BLaER1 (cell line): ENCODE measurements at regions not wholly inside any gene's neighbourhood (a gene's known extent, or its start where the extent isn't known, plus 50 kb on each side); places are given as distances from the start of the nearest gene placed in this dataset.

Experiments used
- H3K27ac ChIP-seq: shearing (Covaris generic); formaldehyde crosslinking; 2 replicates; pipeline ENCODE4 v1.8.1; 2022
- H3K27me3 ChIP-seq: shearing (Covaris generic); formaldehyde crosslinking; 2 replicates; pipeline ENCODE4 v1.8.1; 2022
- H3K36me3 ChIP-seq: shearing (Covaris generic); formaldehyde crosslinking; 2 replicates; pipeline ENCODE4 v1.8.1; 2022
- H3K4me1 ChIP-seq: shearing (Covaris generic); formaldehyde crosslinking; 2 replicates; pipeline ENCODE4 v1.8.1; 2022
- H3K4me2 ChIP-seq: shearing (Covaris generic); formaldehyde crosslinking; 2 replicates; pipeline ENCODE4 v1.8.1; 2022
- H3K4me3 ChIP-seq: shearing (Covaris generic); formaldehyde crosslinking; 2 replicates; pipeline ENCODE4 v1.8.1; 2022
- H3K9ac ChIP-seq: shearing (Covaris generic); formaldehyde crosslinking; 2 replicates; pipeline ENCODE4 v1.8.1; 2022
- H3K9me3 ChIP-seq: shearing (Covaris generic); formaldehyde crosslinking; 2 replicates; pipeline ENCODE4 v1.8.1; 2022
- H4K20me1 ChIP-seq: shearing (Covaris generic); formaldehyde crosslinking; 2 replicates; pipeline ENCODE4 v1.8.1; 2022
- Cebpa-rat ChIP-seq: shearing (Covaris generic); IDR thresholded peaks from 2 replicates; pipeline ENCODE4 v1.8.1; 2022

GRCh38 chr16:5467552-5467951, 370.0 kb upstream of the EEF2KMT start:
- H3K27me3 ChIP-seq: no peaks in the 10 kb centered on the region
- H3K27ac ChIP-seq: no peak overlapping the region
- TF ChIP-seq Cebpa-rat: no peak
- no peak overlapping the region for H3K9ac ChIP-seq
- no peak overlapping the region for H3K4me2 ChIP-seq
- H3K9me3 ChIP-seq: no peaks in the 10 kb centered on the region
- H3K36me3 ChIP-seq: no peaks in the 10 kb centered on the region
- H3K4me3 ChIP-seq: no peak overlapping the region
- H3K4me1 ChIP-seq: no peaks in the 10 kb centered on the region
- no peaks in the 10 kb centered on the region for H4K20me1 ChIP-seq

- Histone ChIP-seq H3K27me3 (no peaks in the 10 kb centered on the region), H3K36me3 (no peaks in the 10 kb centered on the region), H3K4me3 (no peak overlapping the region), H3K4me1 (no peaks in the 10 kb centered on the region), H4K20me1 (no peaks in the 10 kb centered on the region), H3K9me3 (no peaks in the 10 kb centered on the region), H3K4me2 (no peak overlapping the region), H3K27ac (no peak overlapping the region), H3K9ac (no peak overlapping the region)
- TF ChIP-seq Cebpa-rat: no peak
These were observed 369.0 kb upstream of the EEF2KMT start for GRCh38 chr16:5466551-5466950.

- Histone ChIP-seq H3K4me2 (no peak overlapping the region), H3K4me1 (no peaks in the 10 kb centered on the region), H3K36me3 (no peaks in the 10 kb centered on the region), H3K27ac (no peak overlapping the region), H4K20me1 (no peaks in the 10 kb centered on the region), H3K9ac (no peak overlapping the region), H3K4me3 (no peak overlapping the region), H3K9me3 (no peaks in the 10 kb centered on the region), H3K27me3 (no peaks in the 10 kb centered on the region)
- TF ChIP-seq Cebpa-rat: no peak
These were observed 368.1 kb upstream of the EEF2KMT start for GRCh38 chr16:5465714-5466113.

- Histone ChIP-seq H4K20me1 (no peaks in the 10 kb centered on the region), H3K9ac (no peak overlapping the region), H3K4me2 (no peak overlapping the region), H3K4me3 (no peak overlapping the region), H3K27me3 (no peaks in the 10 kb centered on the region), H3K9me3 (no peaks in the 10 kb centered on the region), H3K36me3 (no peaks in the 10 kb centered on the region), H3K4me1 (no peaks in the 10 kb centered on the region), H3K27ac (no peak overlapping the region)
- no peak for TF ChIP-seq Cebpa-rat
These were observed 366.2 kb upstream of the EEF2KMT start for GRCh38 chr16:5463820-5464219.

GRCh38 chr16:5461574-5461973, 364.0 kb upstream of the EEF2KMT start:
- no peak overlapping the region for H3K4me3 ChIP-seq
- TF ChIP-seq Cebpa-rat: no peak
- H3K4me1 ChIP-seq: no peaks in the 10 kb centered on the region
- no peaks in the 10 kb centered on the region for H3K36me3 ChIP-seq
- H3K9ac ChIP-seq: no peak overlapping the region
- H3K27ac ChIP-seq: no peak overlapping the region
- H4K20me1 ChIP-seq: no peaks in the 10 kb centered on the region
- H3K4me2 ChIP-seq: no peak overlapping the region
- H3K27me3 ChIP-seq: no peaks in the 10 kb centered on the region
- no peaks in the 10 kb centered on the region for H3K9me3 ChIP-seq

- no peaks in the 10 kb centered on the region for H3K36me3 ChIP-seq
- H3K4me2 ChIP-seq: no peak overlapping the region
- H3K9ac ChIP-seq: no peak overlapping the region
- no peaks in the 10 kb centered on the region for H4K20me1 ChIP-seq
- no peaks in the 10 kb centered on the region for H3K9me3 ChIP-seq
- no peaks in the 10 kb centered on the region for H3K4me1 ChIP-seq
- no peak overlapping the region for H3K27ac ChIP-seq
- H3K27me3 ChIP-seq: no peaks in the 10 kb centered on the region
- no peak for TF ChIP-seq Cebpa-rat
- no peak overlapping the region for H3K4me3 ChIP-seq
These were observed 363.5 kb upstream of the EEF2KMT start for GRCh38 chr16:5461141-5461540.

GRCh38 chr16:5460701-5461100, 363.1 kb upstream of the EEF2KMT start:
- Histone ChIP-seq H3K9ac (no peak overlapping the region), H3K9me3 (no peaks in the 10 kb centered on the region), H3K27me3 (no peaks in the 10 kb centered on the region), H3K4me3 (no peak overlapping the region), H3K27ac (no peak overlapping the region), H3K36me3 (no peaks in the 10 kb centered on the region), H4K20me1 (no peaks in the 10 kb centered on the region), H3K4me1 (no peaks in the 10 kb centered on the region), H3K4me2 (no peak overlapping the region)
- no peak for TF ChIP-seq Cebpa-rat

- H3K27me3 ChIP-seq: no peaks in the 10 kb centered on the region
- no peaks in the 10 kb centered on the region for H3K36me3 ChIP-seq
- H3K4me2 ChIP-seq: no peak overlapping the region
- H3K27ac ChIP-seq: no peak overlapping the region
- H4K20me1 ChIP-seq: no peaks in the 10 kb centered on the region
- H3K9me3 ChIP-seq: no peaks in the 10 kb centered on the region
- no peak overlapping the region for H3K4me3 ChIP-seq
- no peak overlapping the region for H3K9ac ChIP-seq
- no peak for TF ChIP-seq Cebpa-rat
- no peaks in the 10 kb centered on the region for H3K4me1 ChIP-seq
These were observed 362.3 kb upstream of the EEF2KMT start for GRCh38 chr16:5459863-5460262.

- no peaks in the 10 kb centered on the region for H3K4me1 ChIP-seq
- H3K27ac ChIP-seq: no peak overlapping the region
- H4K20me1 ChIP-seq: no peaks in the 10 kb centered on the region
- H3K4me2 ChIP-seq: no peak overlapping the region
- TF ChIP-seq Cebpa-rat: no peak
- no peak overlapping the region for H3K4me3 ChIP-seq
- H3K9me3 ChIP-seq: no peaks in the 10 kb centered on the region
- no peak overlapping the region for H3K9ac ChIP-seq
- H3K36me3 ChIP-seq: no peaks in the 10 kb centered on the region
- no peaks in the 10 kb centered on the region for H3K27me3 ChIP-seq
These were observed 357.5 kb upstream of the EEF2KMT start for GRCh38 chr16:5455110-5455509.

GRCh38 chr16:5454349-5454748, 356.8 kb upstream of the EEF2KMT start:
- H3K4me2 ChIP-seq: no peak overlapping the region
- H3K4me3 ChIP-seq: no peak overlapping the region
- H3K27me3 ChIP-seq: no peaks in the 10 kb centered on the region
- H3K9me3 ChIP-seq: no peaks in the 10 kb centered on the region
- H4K20me1 ChIP-seq: no peaks in the 10 kb centered on the region
- H3K4me1 ChIP-seq: no peaks in the 10 kb centered on the region
- no peak overlapping the region for H3K27ac ChIP-seq
- H3K36me3 ChIP-seq: no peaks in the 10 kb centered on the region
- H3K9ac ChIP-seq: no peak overlapping the region
- no peak for TF ChIP-seq Cebpa-rat

- Histone ChIP-seq H4K20me1 (no peaks in the 10 kb centered on the region), H3K27ac (no peak overlapping the region), H3K4me2 (no peak overlapping the region), H3K9ac (no peak overlapping the region), H3K4me3 (no peak overlapping the region), H3K36me3 (no peaks in the 10 kb centered on the region), H3K4me1 (no peaks in the 10 kb centered on the region), H3K9me3 (no peaks in the 10 kb centered on the region), H3K27me3 (no peaks in the 10 kb centered on the region)
- no peak for TF ChIP-seq Cebpa-rat
These were observed 354.0 kb upstream of the EEF2KMT start for GRCh38 chr16:5451641-5452040.
